ENCODE measurements at regions not wholly inside any gene's neighbourhood (a gene's known extent, or its start where the extent isn't known, plus 50 kb on each side); places are given as distances from the start of the nearest gene placed in this dataset.

DNA sequence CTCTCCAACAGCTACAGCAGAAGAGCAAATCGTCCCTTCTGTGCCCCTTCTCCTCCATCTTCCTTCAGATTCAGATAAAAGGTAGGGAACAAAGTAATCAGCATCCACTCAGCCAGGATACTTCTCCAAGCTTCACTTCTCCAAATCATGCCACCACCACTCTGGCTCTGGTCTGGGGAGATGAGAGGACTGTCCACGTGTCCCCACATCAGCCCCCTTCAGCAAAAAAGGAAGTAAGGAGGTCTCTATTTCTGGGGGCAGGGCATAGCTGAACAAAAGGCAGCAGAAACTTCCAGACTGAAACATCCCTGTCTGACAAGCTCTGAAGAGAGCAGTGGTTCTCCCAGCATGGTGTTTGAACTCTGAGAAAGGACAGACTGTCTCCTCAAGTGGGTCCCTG, 116.9 kb downstream of the C5orf15 start:
- Histone ChIP-seq H3K27ac (no peak overlapping the region), H3K36me3 (no peaks in the 10 kb centered on the region), H3K27me3 (peaks cover 28% of the 10 kb centered on the region), H3K9me3 (peaks cover 0 to 5% (median 0%) of the 10 kb centered on the region in 3 donors), H3K4me3 (no peak overlapping the region), H3K4me1 (no peaks in the 10 kb centered on the region)
- whole genome bisulfite sequencing, 2 donors (ENCODE audit: low coverage in 1 of 2), result 20 to 100% methylated on average over 1 of the region's 2 CpGs
- ATAC-seq, result no peak
- TF ChIP-seq, protein P1, sequence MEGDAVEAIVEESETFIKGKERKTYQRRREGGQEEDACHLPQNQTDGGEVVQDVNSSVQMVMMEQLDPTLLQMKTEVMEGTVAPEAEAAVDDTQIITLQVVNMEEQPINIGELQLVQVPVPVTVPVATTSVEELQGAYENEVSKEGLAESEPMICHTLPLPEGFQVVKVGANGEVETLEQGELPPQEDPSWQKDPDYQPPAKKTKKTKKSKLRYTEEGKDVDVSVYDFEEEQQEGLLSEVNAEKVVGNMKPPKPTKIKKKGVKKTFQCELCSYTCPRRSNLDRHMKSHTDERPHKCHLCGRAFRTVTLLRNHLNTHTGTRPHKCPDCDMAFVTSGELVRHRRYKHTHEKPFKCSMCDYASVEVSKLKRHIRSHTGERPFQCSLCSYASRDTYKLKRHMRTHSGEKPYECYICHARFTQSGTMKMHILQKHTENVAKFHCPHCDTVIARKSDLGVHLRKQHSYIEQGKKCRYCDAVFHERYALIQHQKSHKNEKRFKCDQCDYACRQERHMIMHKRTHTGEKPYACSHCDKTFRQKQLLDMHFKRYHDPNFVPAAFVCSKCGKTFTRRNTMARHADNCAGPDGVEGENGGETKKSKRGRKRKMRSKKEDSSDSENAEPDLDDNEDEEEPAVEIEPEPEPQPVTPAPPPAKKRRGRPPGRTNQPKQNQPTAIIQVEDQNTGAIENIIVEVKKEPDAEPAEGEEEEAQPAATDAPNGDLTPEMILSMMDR (IDR thresholded peaks at IDR 0.05), result no peak
- TF ChIP-seq POLR2AphosphoS5 (IDR thresholded peaks at IDR 0.05), result no peak
- no peak for TF ChIP-seq POLR2A (IDR thresholded peaks at IDR 0.05)
- TF ChIP-seq EP300 (IDR thresholded peaks at IDR 0.05), result no peak

DNA sequence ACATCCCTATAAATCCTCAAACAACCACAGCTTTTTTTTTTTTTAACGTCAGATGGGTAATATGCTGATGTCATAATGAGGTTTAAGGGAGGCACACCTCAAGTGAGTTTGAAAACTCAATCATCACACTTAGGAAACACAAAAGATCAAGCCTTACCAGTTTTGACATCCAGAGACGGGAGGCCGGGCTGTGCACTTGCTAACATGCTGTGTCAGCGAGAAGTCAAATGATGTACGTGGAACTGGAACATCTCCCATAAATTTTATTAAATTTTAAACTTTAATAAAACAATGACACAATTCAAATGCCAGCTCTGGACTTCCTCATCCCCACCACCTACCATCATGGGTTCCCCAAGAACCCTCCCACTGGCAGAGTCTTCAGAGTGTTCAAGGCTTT, 117.6 kb downstream of the C5orf15 start:
- Histone ChIP-seq H3K27me3 (peaks cover 28% of the 10 kb centered on the region), H3K9me3 (peaks cover 0 to 5% (median 0%) of the 10 kb centered on the region in 3 donors), H3K4me3 (no peak overlapping the region), H3K4me1 (no peaks in the 10 kb centered on the region), H3K36me3 (no peaks in the 10 kb centered on the region), H3K27ac (no peak overlapping the region)
- WGBS, 2 donors (ENCODE audit: low coverage in 1 of 2), result 80 to 93% methylated on average over 5 of the region's 5 CpGs
- TF ChIP-seq EP300 (IDR thresholded peaks at IDR 0.05) (no peak), POLR2AphosphoS5 (IDR thresholded peaks at IDR 0.05) (no peak), POLR2A (IDR thresholded peaks at IDR 0.05) (no peak)
- TF ChIP-seq, protein P1 (IDR thresholded peaks at IDR 0.05), result no peak
- no peak for ATAC-seq

DNA sequence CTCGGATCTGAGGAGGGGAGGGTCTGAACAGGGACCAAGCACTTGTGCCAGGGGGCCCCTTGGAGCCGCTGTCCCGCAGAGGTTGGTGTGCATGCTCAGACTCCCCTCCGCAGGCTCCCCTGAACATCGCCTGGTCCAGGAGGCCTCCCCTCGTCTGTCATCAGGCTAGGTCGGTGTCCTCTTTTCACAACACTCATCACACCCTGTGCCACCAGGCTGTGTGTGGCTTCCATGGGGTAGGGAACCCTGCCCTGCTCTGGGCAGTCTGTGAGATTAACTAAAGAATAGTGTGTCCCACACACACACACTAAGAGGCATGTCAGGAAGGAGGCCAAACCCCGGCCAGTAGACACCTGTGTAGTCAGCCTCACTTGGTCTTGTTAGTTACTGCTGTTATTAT, 119.3 kb downstream of the C5orf15 start:
- no peak overlapping the region for H3K27ac ChIP-seq
- no peak for ATAC-seq
- 60 to 80% methylated on average over 1 of the region's 8 CpGs for WGBS, 2 donors (ENCODE audit: low coverage in 1 of 2)
- H3K27me3 ChIP-seq, result peaks cover 22% of the 10 kb centered on the region
- TF ChIP-seq POLR2AphosphoS5 (IDR thresholded peaks at IDR 0.05) (no peak), POLR2A (IDR thresholded peaks at IDR 0.05) (no peak), EP300 (IDR thresholded peaks at IDR 0.05) (no peak)
- TF ChIP-seq, protein P1 (IDR thresholded peaks at IDR 0.05), result no peak
- no peaks in the 10 kb centered on the region for H3K36me3 ChIP-seq
- H3K9me3 ChIP-seq, result peaks cover 0 to 5% (median 0%) of the 10 kb centered on the region in 3 donors
- no peaks in the 10 kb centered on the region for H3K4me1 ChIP-seq
- no peak overlapping the region for H3K4me3 ChIP-seq

DNA sequence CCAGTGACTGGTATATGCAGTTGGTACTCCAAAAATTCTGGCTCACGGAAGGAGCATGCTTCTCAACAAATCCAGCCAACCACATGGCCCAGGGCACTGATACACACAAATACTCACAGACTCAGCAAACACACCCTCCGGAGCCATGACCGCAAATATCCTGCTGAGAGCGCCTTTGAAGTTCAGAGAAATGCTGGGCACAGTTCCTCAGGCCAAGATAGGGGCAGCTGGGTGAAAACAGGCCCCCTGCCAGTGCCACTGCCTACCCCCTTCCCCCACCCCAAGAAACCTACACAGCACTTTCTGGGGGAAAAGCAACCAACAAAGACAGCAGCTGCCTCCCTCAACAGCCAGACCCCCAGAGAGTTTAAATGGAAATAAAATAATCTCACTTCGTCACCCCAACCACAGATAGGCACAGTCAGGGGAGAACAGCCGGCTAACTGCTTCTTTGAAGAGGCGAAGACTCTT, 120.0 kb downstream of the C5orf15 start:
- WGBS, 2 donors (ENCODE audit: low coverage in 1 of 2), result 83 to 100% methylated on average over 1 to 4 of the region's 7 CpGs
- no peaks in the 10 kb centered on the region for H3K4me1 ChIP-seq
- peaks cover 22% of the 10 kb centered on the region for H3K27me3 ChIP-seq
- no peaks in the 10 kb centered on the region for H3K36me3 ChIP-seq
- no peak for TF ChIP-seq EP300 (IDR thresholded peaks at IDR 0.05)
- no peak for TF ChIP-seq POLR2A (IDR thresholded peaks at IDR 0.05)
- TF ChIP-seq POLR2AphosphoS5 (IDR thresholded peaks at IDR 0.05), result no peak
- TF ChIP-seq, protein P1 (IDR thresholded peaks at IDR 0.05), result no peak
- no peaks in the 10 kb centered on the region for H3K9me3 ChIP-seq
- no peak for ATAC-seq
- no peak overlapping the region for H3K4me3 ChIP-seq
- no peak overlapping the region for H3K27ac ChIP-seq

DNA sequence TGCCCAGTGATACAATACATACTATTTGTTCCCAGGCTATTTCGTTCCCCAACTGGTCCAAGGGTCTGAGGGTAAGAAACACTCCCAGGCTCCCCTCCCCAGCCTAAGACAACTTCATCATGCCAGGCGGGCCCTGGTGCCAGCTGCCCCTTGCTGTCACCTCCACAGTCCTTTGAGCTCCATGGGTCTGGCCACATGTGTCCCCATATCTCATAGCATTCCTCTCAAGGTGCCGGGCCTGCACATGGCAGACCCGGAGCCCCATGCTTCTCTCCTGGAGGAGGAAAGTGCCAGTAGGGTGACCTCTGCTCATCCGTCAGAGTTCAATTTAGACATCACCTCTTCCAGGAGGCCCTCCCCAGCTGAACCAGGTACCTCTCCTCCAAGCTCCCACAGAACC, 120.5 kb downstream of the C5orf15 start:
- Histone ChIP-seq H3K36me3 (no peaks in the 10 kb centered on the region), H3K9me3 (no peaks in the 10 kb centered on the region), H3K27ac (no peak overlapping the region), H3K27me3 (peaks cover 22% of the 10 kb centered on the region), H3K4me3 (no peak overlapping the region), H3K4me1 (no peaks in the 10 kb centered on the region)
- WGBS, 2 donors (ENCODE audit: low coverage in 1 of 2), result 67% methylated on average over 1 of the region's 5 CpGs; no CpG with 5 or more reads in 1 of the 2 donors
- TF ChIP-seq, protein P1 (IDR thresholded peaks at IDR 0.05), result no peak
- no peak for TF ChIP-seq POLR2AphosphoS5 (IDR thresholded peaks at IDR 0.05)
- no peak for TF ChIP-seq POLR2A (IDR thresholded peaks at IDR 0.05)
- TF ChIP-seq EP300 (IDR thresholded peaks at IDR 0.05), result no peak
- no peak for ATAC-seq

Data from gastroesophageal sphincter (tissue), 4 donors.